Suppressor macrophage treated with lipopolysaccharide for 1 hour (primary cell): ENCODE measurements at regions not wholly inside any gene's neighbourhood (a gene's known extent, or its start where the extent isn't known, plus 50 kb on each side); places are given as distances from the start of the nearest gene placed in this dataset.

Experiments
- DNase-seq, 3 donors: peaks; one replicate each; pipeline ENCODE4 v3.0.0-alpha.2; 2020 to 2022

GRCh38 chr15:62787401-62787800, 255.1 kb upstream of the TPM1 start:
- no peak for DNase-seq

GRCh38 chr15:62788224-62788623, 254.3 kb upstream of the TPM1 start:
- DNase-seq, result no peak

GRCh38 chr15:62790546-62790945, 252.0 kb upstream of the TPM1 start:
- DNase-seq, result no peak

GRCh38 chr15:62791694-62792093, 250.9 kb upstream of the TPM1 start:
- DNase-seq, result no peak

GRCh38 chr15:62792986-62793751, 249.4 kb upstream of the TPM1 start:
- DNase-seq, result no peak

- no peak for DNase-seq
Observed at GRCh38 chr15:62793752-62794144, 248.8 kb upstream of the TPM1 start.

- DNase-seq, result no peak
Observed at GRCh38 chr15:62795171-62795570, 247.4 kb upstream of the TPM1 start.

- no peak for DNase-seq
Observed at GRCh38 chr15:62795700-62796695, 246.5 kb upstream of the TPM1 start.

GRCh38 chr15:62797171-62797570, 245.4 kb upstream of the TPM1 start:
- peak in 1 of 3 donors; percentile 10 for DNase-seq

GRCh38 chr15:62798536-62798935, 244.0 kb upstream of the TPM1 start:
- DNase-seq, result no peak

GRCh38 chr15:62799037-62799436, 243.5 kb upstream of the TPM1 start:
- no peak for DNase-seq

- no peak for DNase-seq
Observed at GRCh38 chr15:62799919-62800318, 242.6 kb upstream of the TPM1 start.

GRCh38 chr15:62802612-62803011, 239.9 kb upstream of the TPM1 start:
- no peak for DNase-seq

GRCh38 chr15:62803856-62804400, 238.6 kb upstream of the TPM1 start:
- no peak for DNase-seq

GRCh38 chr15:62805502-62805901, 237.0 kb upstream of the TPM1 start:
- DNase-seq, result no peak

- DNase-seq, result no peak
Observed at GRCh38 chr15:62807539-62808130, 234.9 kb upstream of the TPM1 start.

- DNase-seq, result peak in 1 of 3 donors; percentile 22
Observed at GRCh38 chr15:62809115-62809967, 233.2 kb upstream of the TPM1 start.

GRCh38 chr15:62809968-62810260, 232.6 kb upstream of the TPM1 start:
- DNase-seq, result no peak

GRCh38 chr15:62812515-62812835, 230.1 kb upstream of the TPM1 start:
- DNase-seq, result no peak

GRCh38 chr15:62816342-62817069, 226.0 kb upstream of the TPM1 start:
- peak in 1 of 3 donors; percentile 3 for DNase-seq

- peak in 1 of 3 donors; percentile 6 for DNase-seq
Observed at GRCh38 chr15:62818691-62819090, 223.9 kb upstream of the TPM1 start.
